GM23248 (cell line): ENCODE measurements at regions not wholly inside any gene's neighbourhood (a gene's known extent, or its start where the extent isn't known, plus 50 kb on each side); places are given as distances from the start of the nearest gene placed in this dataset.

ENCODE experiments used
- DNase-seq: peaks from one replicate; pipeline ENCODE4 v3.0.0-alpha.2; 2015
- H2AFZ ChIP-seq: fragments of 200-600 bp; sonication (generic); 2 replicates; pipeline ENCODE4 v1.6.1; 2016; ENCODE audit warnings: antibody characterized with exemption
- H3F3A ChIP-seq: fragments of 200-600 bp; sonication (generic); 2 replicates; pipeline ENCODE4 v1.6.1; 2016; ENCODE audit warnings: mild to moderate bottlenecking, antibody characterized with exemption, mixed run types; ENCODE audit not compliant: insufficient read depth
- H3K27ac ChIP-seq: fragments of 200-600 bp; sonication (generic); 2 replicates; pipeline ENCODE4 v1.5.1; 2016; ENCODE audit warnings: mild to moderate bottlenecking
- H3K27me3 ChIP-seq: fragments of 200-600 bp; sonication (generic); replicated peaks from 2 replicates; pipeline ENCODE4 v1.6.1; 2016; ENCODE audit warnings: mild to moderate bottlenecking; ENCODE audit not compliant: insufficient read depth
- H3K36me3 ChIP-seq: fragments of 200-600 bp; sonication (generic); 2 replicates; pipeline ENCODE4 v1.6.1; 2016; ENCODE audit warnings: low read depth, mild to moderate bottlenecking
- H3K4me1 ChIP-seq: fragments of 200-600 bp; sonication (generic); 2 replicates; pipeline ENCODE4 v1.6.1; 2016; ENCODE audit warnings: mild to moderate bottlenecking; ENCODE audit not compliant: insufficient read depth
- H3K4me2 ChIP-seq: fragments of 200-600 bp; sonication (generic); one replicate; pipeline ENCODE4 v1.6.1; 2016; ENCODE audit warnings: mild to moderate bottlenecking; ENCODE audit not compliant: unreplicated experiment
- H3K4me3 ChIP-seq: fragments of 200-600 bp; sonication (generic); 2 replicates; pipeline ENCODE4 v1.5.1; 2016; ENCODE audit warnings: mild to moderate bottlenecking
- H3K79me2 ChIP-seq: fragments of 200-600 bp; sonication (generic); 2 replicates; pipeline ENCODE4 v1.6.1; 2016; ENCODE audit warnings: mild to moderate bottlenecking; ENCODE audit not compliant: insufficient read depth
- H3K9ac ChIP-seq: fragments of 200-600 bp; sonication (generic); 2 replicates; pipeline ENCODE4 v1.6.1; 2016; ENCODE audit warnings: mild to moderate bottlenecking
- H3K9me2 ChIP-seq: fragments of 200-600 bp; sonication (generic); 2 replicates; pipeline ENCODE4 v1.6.1; 2016; ENCODE audit warnings: mixed run types, mild to moderate bottlenecking, moderate library complexity; ENCODE audit not compliant: insufficient read depth
- H3K9me3 ChIP-seq: fragments of 200-600 bp; sonication (generic); one replicate; pipeline ENCODE4 v1.6.1; 2017; ENCODE audit warnings: low read depth
- H4K20me1 ChIP-seq: fragments of 200-600 bp; sonication (generic); 2 replicates; pipeline ENCODE4 v1.6.0; 2016; ENCODE audit not compliant: insufficient read depth
- EZH2 ChIP-seq: fragments of 200-600 bp; sonication (generic); IDR thresholded peaks from 2 replicates; pipeline ENCODE4 v1.6.1; 2018; ENCODE audit warnings: antibody characterized with exemption, mild to moderate bottlenecking; ENCODE audit not compliant: insufficient read depth, poor library complexity, severe bottlenecking
- EZH2phosphoT487 ChIP-seq: fragments of 200-600 bp; sonication (generic); IDR thresholded peaks from 2 replicates; pipeline ENCODE4 v1.6.1; 2018; ENCODE audit warnings: antibody characterized with exemption, moderate library complexity, mild to moderate bottlenecking, low read depth; ENCODE audit not compliant: insufficient read depth
- WGBS, 2 experiments: methylation state at CpG; one replicate each; pipeline ENCODE4 v1.1.6; 2015 to 2017; ENCODE audit warnings: low lambda C conversion rate in 2 of 2, low coverage in 1 of 2; ENCODE audit errors: missing lambda C conversion rate in 2 of 2; 5-methylcytosine and 5-hydroxymethylcytosine counted together
- in situ Hi-C: fragments of 300-500 bp; cut with MboI; formaldehyde crosslinking; loops from 2 replicates; pipeline ENCODE4 v1.15.0; 2020

- no peaks in the 10 kb centered on the region for H3F3A ChIP-seq
- in situ Hi-C loops, result no loop called here
- 0% methylated on average over 1 of the region's 1 CpG for WGBS, 2 experiments
These were observed 135.8 kb upstream of the CA10 start for GRCh38 chr17:52294301-52294700.

GRCh38 chr17:52287611-52288010 is 129.1 kb upstream of the CA10 start:
- no peaks in the 10 kb centered on the region for H3K9me2 ChIP-seq
- no peak for TF ChIP-seq EZH2phosphoT487
- no peak for TF ChIP-seq EZH2
- H4K20me1 ChIP-seq, result no peaks in the 10 kb centered on the region
- H3K4me3 ChIP-seq, result no peak overlapping the region
- no peak for DNase-seq
- H3K9me3 ChIP-seq, result no peaks in the 10 kb centered on the region
- H2AFZ ChIP-seq, result no peak overlapping the region
- H3K27ac ChIP-seq, result no peak overlapping the region
- in situ Hi-C loops, result no loop called here
- H3F3A ChIP-seq, result no peaks in the 10 kb centered on the region
- no peaks in the 10 kb centered on the region for H3K27me3 ChIP-seq
- H3K36me3 ChIP-seq, result no peaks in the 10 kb centered on the region
- H3K79me2 ChIP-seq, result no peaks in the 10 kb centered on the region
- WGBS, 2 experiments, result 25 to 30% methylated on average over 2 of the region's 2 CpGs
- no peak overlapping the region for H3K9ac ChIP-seq
- no peaks in the 10 kb centered on the region for H3K4me1 ChIP-seq
- no peak overlapping the region for H3K4me2 ChIP-seq

More at GRCh38 chr17:52294301-52294700, 135.8 kb upstream of the CA10 start:
- no peaks in the 10 kb centered on the region for H3K27me3 ChIP-seq
- no peak overlapping the region for H2AFZ ChIP-seq
- no peak for DNase-seq
- H3K9me2 ChIP-seq, result no peaks in the 10 kb centered on the region
- no peak overlapping the region for H3K4me2 ChIP-seq
- no peaks in the 10 kb centered on the region for H3K79me2 ChIP-seq
- H3K4me3 ChIP-seq, result no peak overlapping the region
- TF ChIP-seq EZH2 (no peak), EZH2phosphoT487 (no peak)
- no peaks in the 10 kb centered on the region for H4K20me1 ChIP-seq
- H3K4me1 ChIP-seq, result no peaks in the 10 kb centered on the region
- no peak overlapping the region for H3K9ac ChIP-seq
- no peak overlapping the region for H3K27ac ChIP-seq
- no peaks in the 10 kb centered on the region for H3K9me3 ChIP-seq
- no peaks in the 10 kb centered on the region for H3K36me3 ChIP-seq

- in situ Hi-C loops, result no loop called here
- H3K36me3 ChIP-seq, result no peaks in the 10 kb centered on the region
- H3K27me3 ChIP-seq, result no peaks in the 10 kb centered on the region
- WGBS, 2 experiments, result 30 to 35% methylated on average over 2 of the region's 2 CpGs
- no peak overlapping the region for H3K9ac ChIP-seq
- no peak for TF ChIP-seq EZH2phosphoT487
- no peaks in the 10 kb centered on the region for H3F3A ChIP-seq
- no peaks in the 10 kb centered on the region for H3K4me1 ChIP-seq
- no peak overlapping the region for H3K4me3 ChIP-seq
- H3K27ac ChIP-seq, result no peak overlapping the region
- H3K9me2 ChIP-seq, result no peaks in the 10 kb centered on the region
- DNase-seq, result no peak
- H4K20me1 ChIP-seq, result no peaks in the 10 kb centered on the region
- H3K79me2 ChIP-seq, result no peaks in the 10 kb centered on the region
- no peak overlapping the region for H2AFZ ChIP-seq
- no peaks in the 10 kb centered on the region for H3K9me3 ChIP-seq
- no peak overlapping the region for H3K4me2 ChIP-seq
These were observed 125.4 kb upstream of the CA10 start for GRCh38 chr17:52283872-52284271.

GRCh38 chr17:52276381-52277008 is 118.0 kb upstream of the CA10 start:
- Histone ChIP-seq H3K27ac (no peak overlapping the region), H4K20me1 (no peaks in the 10 kb centered on the region), H3K4me3 (no peak overlapping the region), H3K79me2 (no peaks in the 10 kb centered on the region), H3K4me1 (no peaks in the 10 kb centered on the region), H3K9me2 (no peaks in the 10 kb centered on the region), H2AFZ (no peak overlapping the region), H3K9me3 (no peaks in the 10 kb centered on the region), H3K4me2 (no peak overlapping the region), H3K27me3 (no peaks in the 10 kb centered on the region), H3K36me3 (no peaks in the 10 kb centered on the region), H3F3A (no peaks in the 10 kb centered on the region), H3K9ac (no peak overlapping the region)
- TF ChIP-seq EZH2phosphoT487 (no peak), EZH2 (no peak)
- in situ Hi-C loops, result no loop called here
- no peak for DNase-seq
- 27 to 40% methylated on average over 4 of the region's 4 CpGs for WGBS, 2 experiments

GRCh38 chr17:52271781-52272180 is 113.3 kb upstream of the CA10 start:
- Histone ChIP-seq H3K9ac (no peak overlapping the region), H4K20me1 (no peaks in the 10 kb centered on the region), H3K27ac (no peak overlapping the region), H3K79me2 (no peaks in the 10 kb centered on the region), H3K4me2 (no peak overlapping the region), H3K9me3 (no peaks in the 10 kb centered on the region), H3K4me1 (no peaks in the 10 kb centered on the region), H3K4me3 (no peak overlapping the region), H3K9me2 (no peaks in the 10 kb centered on the region), H2AFZ (no peak overlapping the region), H3K27me3 (no peaks in the 10 kb centered on the region), H3F3A (no peaks in the 10 kb centered on the region), H3K36me3 (no peaks in the 10 kb centered on the region)
- in situ Hi-C loops, result no loop called here
- WGBS, 2 experiments, result 8 to 19% methylated on average over 1 of the region's 1 CpG
- no peak for DNase-seq
- no peak for TF ChIP-seq EZH2phosphoT487
- TF ChIP-seq EZH2, result no peak
